Thyroid gland (tissue), 4 donors: ENCODE measurements at regions not wholly inside any gene's neighbourhood (a gene's known extent, or its start where the extent isn't known, plus 50 kb on each side); places are given as distances from the start of the nearest gene placed in this dataset.

Experiments
- POLR2A ChIP-seq, 2 donors: fragments of 450-650 bp; IDR thresholded peaks; one replicate each; pipeline ENCODE4 v1.6.1; 2017; ENCODE audit warnings: antibody characterized with exemption in 2 of 2, mild to moderate bottlenecking in 2 of 2, moderate library complexity in 1 of 2
- TF ChIP-seq, protein P1 (sequence below), 6 experiments: fragments of 200-600 bp in 3 of 6; fragments of 450-650 bp in 3 of 6; sonication (generic) in 3 of 6; IDR thresholded peaks; one replicate each; pipeline ENCODE4 v1.5.1; 2016 to 2019; ENCODE audit warnings: antibody characterized with exemption in 6 of 6, mild to moderate bottlenecking in 2 of 6, inconsistent platforms in 1 of 6, moderate library complexity in 1 of 6

DNA sequence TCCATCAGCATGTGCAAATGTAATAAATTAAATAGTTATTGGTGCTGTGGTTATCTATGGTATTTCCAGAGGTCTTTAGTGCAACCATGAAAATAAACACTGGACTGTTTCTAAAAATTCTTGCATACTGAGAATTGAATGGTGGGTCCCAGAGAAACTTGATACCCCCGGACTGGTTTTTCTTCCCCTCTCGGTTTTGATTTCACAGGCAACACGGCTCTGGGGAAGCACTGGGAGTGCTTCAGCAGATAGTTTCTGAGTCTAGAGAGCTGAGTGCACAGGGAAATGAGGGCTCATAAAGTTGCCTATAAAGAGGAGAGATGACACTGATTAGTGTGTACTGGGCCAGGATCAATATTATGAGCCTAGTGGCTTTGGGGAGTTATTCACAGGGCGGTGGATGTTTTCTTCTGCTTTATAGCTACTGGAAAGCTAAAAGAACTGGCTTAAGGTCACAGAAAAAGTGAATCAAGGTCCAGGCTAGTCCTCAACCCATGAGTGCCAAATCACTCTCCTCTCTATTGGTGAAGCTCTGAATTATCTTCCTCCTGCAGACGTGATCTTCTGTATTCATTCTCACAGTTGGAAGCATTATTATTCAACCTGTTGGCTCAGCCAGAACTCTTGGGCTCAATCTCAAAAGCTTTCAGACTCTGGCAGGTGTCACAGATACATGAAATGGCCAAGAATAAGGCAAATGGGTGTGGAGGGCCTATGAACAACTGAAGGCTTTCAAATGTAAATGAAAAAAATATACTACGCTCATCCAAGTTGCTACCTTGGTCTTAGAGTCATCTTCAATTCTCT is 170.2 kb upstream of the HMHB1 start:
- TF ChIP-seq, protein P1, sequence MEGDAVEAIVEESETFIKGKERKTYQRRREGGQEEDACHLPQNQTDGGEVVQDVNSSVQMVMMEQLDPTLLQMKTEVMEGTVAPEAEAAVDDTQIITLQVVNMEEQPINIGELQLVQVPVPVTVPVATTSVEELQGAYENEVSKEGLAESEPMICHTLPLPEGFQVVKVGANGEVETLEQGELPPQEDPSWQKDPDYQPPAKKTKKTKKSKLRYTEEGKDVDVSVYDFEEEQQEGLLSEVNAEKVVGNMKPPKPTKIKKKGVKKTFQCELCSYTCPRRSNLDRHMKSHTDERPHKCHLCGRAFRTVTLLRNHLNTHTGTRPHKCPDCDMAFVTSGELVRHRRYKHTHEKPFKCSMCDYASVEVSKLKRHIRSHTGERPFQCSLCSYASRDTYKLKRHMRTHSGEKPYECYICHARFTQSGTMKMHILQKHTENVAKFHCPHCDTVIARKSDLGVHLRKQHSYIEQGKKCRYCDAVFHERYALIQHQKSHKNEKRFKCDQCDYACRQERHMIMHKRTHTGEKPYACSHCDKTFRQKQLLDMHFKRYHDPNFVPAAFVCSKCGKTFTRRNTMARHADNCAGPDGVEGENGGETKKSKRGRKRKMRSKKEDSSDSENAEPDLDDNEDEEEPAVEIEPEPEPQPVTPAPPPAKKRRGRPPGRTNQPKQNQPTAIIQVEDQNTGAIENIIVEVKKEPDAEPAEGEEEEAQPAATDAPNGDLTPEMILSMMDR (IDR thresholded peaks at IDR 0.05), result no peak
- TF ChIP-seq POLR2A (IDR thresholded peaks at IDR 0.05), result no peak
